GM12878 (cell line): ENCODE measurements at regions not wholly inside any gene's neighbourhood (a gene's known extent, or its start where the extent isn't known, plus 50 kb on each side); places are given as distances from the start of the nearest gene placed in this dataset.

Source experiments
- ATAC-seq: fragments of 200-7000 bp; cut with Tn5 transposase; 3 replicates; pipeline ENCODE4 v1.9.1; 2020; ENCODE audit warnings: mild to moderate bottlenecking, moderate library complexity
- BruUV-seq: library from RNA; stranded (reverse); fragments of 400-500 nt; replicated peaks from 2 replicates; lab custom pipeline; 2021; lab: Mats Ljungman, UMichigan
- CTCF ChIA-PET: fragments of 300-600 bp; sonication (Branson Sonifier 250); formaldehyde crosslinking; extraction: SDS; loops from one replicate; lab custom pipeline; 2021; ENCODE audit warnings: inconsistent platforms; lab: Yijun Ruan, JAX
- POLR2A ChIA-PET: fragments of 350-600 bp; formaldehyde crosslinking; extraction: SDS; loops from one replicate; lab custom pipeline; 2021; ENCODE audit warnings: inconsistent platforms; lab: Charles Lee
- RAD21 ChIA-PET: fragments of 300-600 bp; sonication (Branson Sonifier 250); formaldehyde crosslinking; loops from one replicate; lab custom pipeline; 2023; ENCODE audit warnings: antibody characterized with exemption; ENCODE audit not compliant: unreplicated experiment; lab: Charles Lee
- SMC1A ChIA-PET: fragments of 300-600 bp; sonication (Branson Sonifier 250); formaldehyde crosslinking; loops from one replicate; lab custom pipeline; 2023; ENCODE audit not compliant: unreplicated experiment, uncharacterized antibody; lab: Charles Lee
- DNase-seq: peaks from one replicate; pipeline ENCODE4 v3.0.0-alpha.2; 2011; ENCODE audit warnings: low read depth, low spot score
- FAIRE-seq: peaks from 3 replicates; lab custom pipeline; 2011; peaks lifted over from hg19 to GRCh38; lab: Jason Lieb, UNC
- H2AFZ ChIP-seq: 2 replicates; pipeline ENCODE4 v1.6.0; 2011; ENCODE audit warnings: low read depth, low read length, control low read depth; ENCODE audit not compliant: control insufficient read depth
- H3K27ac ChIP-seq: 2 replicates; pipeline ENCODE4 v1.5.1; 2011; ENCODE audit warnings: control low read depth; ENCODE audit not compliant: control insufficient read depth, insufficient read depth
- H3K27me3 ChIP-seq, 2 experiments: replicated peaks in 1 of 2; 2 replicates each; pipeline versions ENCODE4 v1.6.0 to v1.6.1; 2011; ENCODE audit warnings: low read length in 1 of 2; ENCODE audit not compliant: control insufficient read depth in 2 of 2, insufficient read depth in 2 of 2
- H3K36me3 ChIP-seq, 2 experiments: 2 replicates each; pipeline ENCODE4 v1.5.1; 2011; ENCODE audit warnings: low read length in 1 of 2; ENCODE audit not compliant: control insufficient read depth in 2 of 2, insufficient read depth in 2 of 2
- H3K4me1 ChIP-seq: 2 replicates; pipeline ENCODE4 v1.6.1; 2011; ENCODE audit warnings: mild to moderate bottlenecking, low read length, moderate library complexity, mixed read lengths; ENCODE audit not compliant: control insufficient read depth, insufficient read depth
- H3K4me2 ChIP-seq: 2 replicates; pipeline ENCODE4 v1.6.0; 2011; ENCODE audit warnings: control low read depth; ENCODE audit not compliant: control insufficient read depth, insufficient read depth
- H3K4me3 ChIP-seq: fragments of 200-600 bp; sonication (generic); 2 replicates; pipeline ENCODE4 v1.5.1; 2016
- H3K79me2 ChIP-seq: 2 replicates; pipeline ENCODE4 v1.6.0; 2011; ENCODE audit warnings: low read length; ENCODE audit not compliant: control insufficient read depth, insufficient read depth
- H3K9ac ChIP-seq: 2 replicates; pipeline ENCODE4 v1.8.0; 2011; ENCODE audit warnings: low read length, control low read depth, mixed read lengths; ENCODE audit not compliant: control insufficient read depth, insufficient read depth
- H3K9me3 ChIP-seq: replicated peaks from 3 replicates; pipeline ENCODE4 v1.5.1; 2011; ENCODE audit warnings: mild to moderate bottlenecking, low read length; ENCODE audit not compliant: control insufficient read depth, insufficient read depth
- H4K20me1 ChIP-seq: 2 replicates; pipeline ENCODE4 v1.6.0; 2011; ENCODE audit not compliant: control insufficient read depth, insufficient read depth
- ASH2L ChIP-seq: fragments of 300-600, 200-600 bp; sonication (generic); IDR thresholded peaks from 2 replicates; pipeline ENCODE4 v1.6.1; 2017; ENCODE audit warnings: low read depth, mild to moderate bottlenecking, borderline replicate concordance
- BMI1 ChIP-seq: fragments of 450-650 bp; IDR thresholded peaks from 2 replicates; pipeline ENCODE4 v1.6.1; 2016; ENCODE audit warnings: mild to moderate bottlenecking, moderate library complexity, borderline replicate concordance
- CEBPB ChIP-seq, 2 experiments: fragments of 150-350 bp in 1 of 2; IDR thresholded peaks; 2 replicates each; pipeline ENCODE4 v1.6.1; 2012 to 2014; ENCODE audit warnings: low read depth in 2 of 2, low read length in 2 of 2, borderline replicate concordance in 1 of 2, inconsistent platforms in 1 of 2
- IRF5 ChIP-seq: fragments of 450-650 bp; IDR thresholded peaks from 2 replicates; pipeline ENCODE4 v1.6.1; 2017; ENCODE audit warnings: borderline replicate concordance
- MEF2A ChIP-seq: IDR thresholded peaks from 2 replicates; pipeline ENCODE4 v1.6.1; 2011; ENCODE audit warnings: low read depth, mild to moderate bottlenecking, low read length, moderate library complexity; ENCODE audit not compliant: insufficient read depth
- MTA2 ChIP-seq: fragments of 450-650 bp; IDR thresholded peaks from 2 replicates; pipeline ENCODE4 v1.6.1; 2016; ENCODE audit warnings: low read depth, mild to moderate bottlenecking, moderate library complexity
- MTA3 ChIP-seq: IDR thresholded peaks from 2 replicates; pipeline ENCODE4 v1.6.1; 2012; ENCODE audit warnings: low read length, inconsistent platforms, borderline replicate concordance
- MYC ChIP-seq: IDR thresholded peaks from 2 replicates; pipeline ENCODE4 v1.6.1; 2011; ENCODE audit warnings: mild to moderate bottlenecking, low read length, moderate library complexity, inconsistent platforms; ENCODE audit not compliant: insufficient read depth, insufficient replicate concordance, insufficient read length, severe bottlenecking
- NFYB ChIP-seq: IDR thresholded peaks from 2 replicates; pipeline ENCODE4 v1.6.1; 2011; ENCODE audit warnings: low read depth, mild to moderate bottlenecking, low read length, improper control_type of control experiment, moderate library complexity; ENCODE audit not compliant: insufficient read depth
- PAX5 ChIP-seq: IDR thresholded peaks from 2 replicates; pipeline ENCODE4 v1.6.1; 2011; ENCODE audit warnings: low read depth, low read length, borderline replicate concordance
- PBX3 ChIP-seq: IDR thresholded peaks from 2 replicates; pipeline ENCODE4 v1.6.1; 2011; ENCODE audit warnings: mild to moderate bottlenecking, low read depth, low read length, moderate library complexity; ENCODE audit not compliant: insufficient replicate concordance
- RUNX3 ChIP-seq: IDR thresholded peaks from 2 replicates; pipeline ENCODE4 v1.6.1; 2012; ENCODE audit warnings: low read length, inconsistent platforms
- SP1 ChIP-seq: IDR thresholded peaks from one replicate; pipeline ENCODE4 v1.6.1; 2011; ENCODE audit warnings: low read depth, low read length
- STAT1 ChIP-seq: fragments of 450-650 bp; conservative IDR thresholded peaks from 2 replicates; pipeline ENCODE4 v1.6.1; 2014; ENCODE audit warnings: antibody characterized with exemption, mild to moderate bottlenecking
- SUZ12 ChIP-seq: fragments of 200-600 bp; sonication (generic); IDR thresholded peaks from one replicate; pipeline ENCODE4 v1.6.1; 2018; ENCODE audit warnings: antibody characterized with exemption, mild to moderate bottlenecking; ENCODE audit not compliant: unreplicated experiment
- TCF3 ChIP-seq: IDR thresholded peaks from 2 replicates; pipeline ENCODE4 v1.6.1; 2012; ENCODE audit warnings: low read depth, mild to moderate bottlenecking, low read length, borderline replicate concordance; ENCODE audit not compliant: insufficient read depth
- WRNIP1 ChIP-seq: IDR thresholded peaks from 2 replicates; pipeline ENCODE4 v1.6.1; 2011; ENCODE audit warnings: low read depth, low read length, improper control_type of control experiment, borderline replicate concordance
- ZNF384 ChIP-seq: IDR thresholded peaks from 2 replicates; pipeline ENCODE4 v1.6.1; 2012; ENCODE audit warnings: low read depth, mild to moderate bottlenecking, low read length, improper control_type of control experiment, borderline replicate concordance
- WGBS: methylation state at CpG from one replicate; pipeline ENCODE4 v1.1.6; 2016; ENCODE audit warnings: low lambda C conversion rate; ENCODE audit not compliant: insufficient replicate concordance, insufficient coverage; ENCODE audit errors: missing lambda C conversion rate; 5-methylcytosine and 5-hydroxymethylcytosine counted together
- in situ Hi-C: fragments of 300-500 bp; cut with MboI; formaldehyde crosslinking; loops from 9 replicates; pipeline ENCODE4 v1.14.3; 2018; ENCODE audit warnings: mixed read lengths
- intact Hi-C: fragments of 100-400 bp; cut with micrococcal nuclease; formaldehyde crosslinking; loops from one replicate; pipeline ENCODE4 v1.14.2; 2022; ENCODE audit not compliant: unreplicated experiment

GRCh38 chr15:95149036-95149435 lies 917.7 kb downstream of the MCTP2 start:
- ATAC-seq (no peak), FAIRE-seq (no peak), DNase-seq (no peak)
- Histone ChIP-seq H2AFZ (no peak overlapping the region), H4K20me1 (no peaks in the 10 kb centered on the region), H3K4me2 (no peak overlapping the region), H3K27ac (no peak overlapping the region), H3K9me3 (no peaks in the 10 kb centered on the region), H3K27me3 (no peaks in the 10 kb centered on the region), H3K9ac (no peak overlapping the region), H3K79me2 (no peaks in the 10 kb centered on the region), H3K4me3 (no peak overlapping the region), H3K36me3 (no peaks in the 10 kb centered on the region), H3K4me1 (no peaks in the 10 kb centered on the region)
- in situ Hi-C loops: no loop called here
- BruUV-seq: no TSS peak
- POLR2A ChIA-PET: no interaction called here
- CTCF ChIA-PET: no interaction called here
- SMC1A ChIA-PET: no interaction called here
- intact Hi-C loops: no loop called here
- WGBS: 7% methylated on average over 3 of the region's 3 CpGs
- RAD21 ChIA-PET: no interaction called here
- TF ChIP-seq SUZ12 (no peak), WRNIP1 (no peak), PBX3 (no peak), SP1 (no peak), PAX5 (no peak), TCF3 (no peak), MTA2 (no peak), RUNX3 (no peak), IRF5 (no peak), CEBPB (IDR thresholded peaks at IDR 0.05; ENCODE audit: borderline replicate concordance in 1 of 2, low read depth in 2 of 2, low read length in 2 of 2) (no peak), STAT1 (no peak), MYC (no peak), ZNF384 (no peak), ASH2L (no peak), MEF2A (no peak), BMI1 (no peak), NFYB (no peak), MTA3 (no peak)
